ENCODE measurements at regions not wholly inside any gene's neighbourhood (a gene's known extent, or its start where the extent isn't known, plus 50 kb on each side); places are given as distances from the start of the nearest gene placed in this dataset.

DNA sequence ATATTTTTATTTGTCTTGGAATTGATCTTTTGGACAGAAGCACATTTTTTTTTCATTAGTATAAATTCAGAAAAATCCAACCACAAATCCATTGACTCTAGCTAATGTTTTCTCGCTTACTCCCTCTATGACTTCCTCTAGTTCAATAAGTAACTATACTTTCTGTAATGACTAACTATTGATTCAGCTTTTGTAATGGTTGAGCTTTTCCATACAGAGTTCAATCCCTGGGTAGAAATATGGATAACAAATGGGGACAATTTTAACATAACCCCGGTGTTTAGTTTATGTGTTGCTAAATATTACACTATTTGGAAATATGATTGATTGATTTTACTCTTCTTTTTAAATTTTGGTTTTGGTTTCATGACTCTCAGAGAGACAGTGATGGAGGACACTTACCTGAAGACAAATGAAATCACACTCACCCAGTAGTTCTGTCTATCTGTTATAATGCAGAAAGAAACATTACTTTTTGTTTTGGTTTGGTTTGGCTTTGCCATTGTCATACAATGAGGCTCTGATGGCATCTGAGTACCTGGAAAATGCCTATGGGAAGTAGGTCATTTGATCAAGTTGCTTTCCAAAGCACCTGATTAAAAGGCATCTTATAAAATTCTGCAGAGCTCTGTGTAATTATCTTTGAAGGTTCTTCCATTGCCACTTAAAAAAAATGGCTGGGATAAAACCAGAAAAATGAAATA lies 309.7 kb upstream of the MPDZ start:
- H3K14ac ChIP-seq (ENCODE audit: low read length in 2 of 2), result no peak overlapping the region
- H2BK15ac ChIP-seq (ENCODE audit: low read depth, poor library complexity, severe bottlenecking), result no peak overlapping the region
- H3K9me3 ChIP-seq (ENCODE audit: control insufficient read depth, low read length), result no peaks in the 10 kb centered on the region
- H3K4me3 ChIP-seq (ENCODE audit: insufficient read depth in 1 of 2, low read depth in 1 of 2, low read length in 2 of 2), result no peak overlapping the region
- no peak overlapping the region for H3K9ac ChIP-seq (ENCODE audit: low read length)
- H3K36me3 ChIP-seq (ENCODE audit: control insufficient read depth in 1 of 2, insufficient read depth in 2 of 2, low read depth in 1 of 2, low read length in 2 of 2), result no peaks in the 10 kb centered on the region
- no CpG with 5 or more reads among the region's 2 CpGs for WGBS
- peaks cover 8% of the 10 kb centered on the region for H3K4me1 ChIP-seq (ENCODE audit: control insufficient read depth, insufficient read depth, low read depth, low read length)
- no peak overlapping the region for H2BK5ac ChIP-seq (ENCODE audit: low read depth, low read length, poor library complexity, severe bottlenecking)
- no peak overlapping the region for H2BK12ac ChIP-seq (ENCODE audit: low read length in 2 of 2)
- no peaks in the 10 kb centered on the region for H3K79me1 ChIP-seq (replicated peaks; ENCODE audit: low read length, poor library complexity, severe bottlenecking)
- peak overlapping the region; percentile 59 for H2AK5ac ChIP-seq (ENCODE audit: low read length, severe bottlenecking)
- H4K8ac ChIP-seq (ENCODE audit: low read length), result no peak overlapping the region
- H2BK120ac ChIP-seq (ENCODE audit: low read depth, low read length), result no peak overlapping the region
- peak overlapping the region; percentile 94 for H3K27ac ChIP-seq (ENCODE audit: low read length, poor library complexity, severe bottlenecking)
- no peaks in the 10 kb centered on the region for H3K27me3 ChIP-seq (ENCODE audit: control insufficient read depth in 1 of 2, insufficient read depth in 1 of 2, low read length in 2 of 2)
- no peak for DNase-seq
- no peak overlapping the region for H3K18ac ChIP-seq (ENCODE audit: low read depth in 1 of 2, low read length in 2 of 2)
- no peak overlapping the region for H3K4me2 ChIP-seq (ENCODE audit: low read length, poor library complexity, severe bottlenecking)
- no peak overlapping the region for H3K4ac ChIP-seq (ENCODE audit: low read depth in 1 of 2, low read length in 2 of 2)
- no peak overlapping the region for H2AFZ ChIP-seq (ENCODE audit: low read depth, low read length)
- no peak overlapping the region for H4K91ac ChIP-seq (ENCODE audit: low read length)
- H3K23ac ChIP-seq (ENCODE audit: low read length in 2 of 2), result no peak overlapping the region

DNA sequence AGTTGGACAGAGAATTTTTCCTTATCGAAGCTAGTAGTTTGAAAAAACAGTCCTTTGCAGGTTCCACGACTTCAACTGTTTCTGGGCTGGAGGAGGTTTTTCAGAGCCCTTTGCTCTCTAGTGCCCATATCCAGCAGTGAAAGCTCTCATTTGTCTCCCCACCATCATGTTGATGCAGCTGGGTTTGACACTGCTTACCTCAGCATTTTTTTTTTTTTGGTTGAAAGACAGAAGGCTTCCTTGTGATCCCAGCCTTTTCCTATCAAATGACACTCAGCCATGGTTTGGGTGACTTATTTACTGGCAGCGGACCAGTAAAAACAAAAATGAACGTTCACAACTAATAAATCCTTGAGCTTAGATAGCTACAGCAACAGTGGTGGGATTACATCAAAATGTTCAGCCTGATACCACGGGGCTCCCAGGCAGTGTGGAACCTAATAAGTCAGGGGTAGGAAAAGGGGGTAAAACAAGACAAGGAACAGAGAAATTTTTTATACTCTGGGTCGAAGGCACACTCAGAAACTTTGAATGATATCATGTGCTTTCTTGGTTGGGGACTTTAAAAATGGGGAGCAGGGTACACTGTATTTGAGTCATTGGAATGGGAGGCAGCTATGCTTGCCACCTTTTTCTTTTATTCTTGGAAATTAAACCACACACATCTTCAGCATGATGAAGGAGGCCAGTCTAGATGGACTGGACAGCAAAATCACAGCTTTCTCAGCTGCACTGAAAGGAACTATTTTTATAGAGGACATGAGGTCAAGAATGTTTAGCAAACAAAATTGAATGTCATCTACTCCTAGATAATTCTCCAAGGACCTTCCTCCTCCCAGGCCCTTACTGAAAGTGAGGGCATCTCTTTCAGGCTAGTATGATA lies 308.9 kb upstream of the MPDZ start:
- WGBS, result 47% methylated on average over 6 of the region's 6 CpGs

DNA sequence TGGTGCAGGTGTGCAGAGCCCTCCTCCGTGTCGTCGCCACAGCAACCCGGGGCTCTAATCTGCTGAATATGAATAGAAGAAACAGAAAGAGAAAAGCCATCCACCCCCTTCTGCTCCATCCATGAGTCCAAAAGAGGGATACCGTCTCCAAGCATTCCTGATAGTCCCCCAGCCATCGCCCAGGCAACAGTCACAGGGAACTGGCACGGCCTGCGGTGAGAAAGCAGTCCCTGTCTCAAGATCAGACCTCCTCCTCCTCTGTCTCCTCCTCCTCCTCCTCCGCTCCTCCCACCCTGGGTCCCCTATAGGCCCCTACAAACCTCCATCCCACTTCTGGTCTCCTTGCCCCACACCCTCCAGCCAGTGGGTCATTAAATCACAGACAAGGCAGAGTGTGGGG lies 308.1 kb upstream of the MPDZ start:
- Histone ChIP-seq H3K23ac (ENCODE audit: low read length in 2 of 2) (no peak overlapping the region), H3K9me3 (ENCODE audit: control insufficient read depth, low read length) (no peaks in the 10 kb centered on the region), H4K8ac (ENCODE audit: low read length) (no peak overlapping the region), H3K14ac (ENCODE audit: low read length in 2 of 2) (no peak overlapping the region), H3K4me1 (ENCODE audit: control insufficient read depth, insufficient read depth, low read depth, low read length) (peaks cover 8% of the 10 kb centered on the region), H3K9ac (ENCODE audit: low read length) (no peak overlapping the region), H2BK5ac (ENCODE audit: low read depth, low read length, poor library complexity, severe bottlenecking) (no peak overlapping the region), H3K27me3 (ENCODE audit: control insufficient read depth in 1 of 2, insufficient read depth in 1 of 2, low read length in 2 of 2) (no peaks in the 10 kb centered on the region), H3K18ac (ENCODE audit: low read depth in 1 of 2, low read length in 2 of 2) (no peak overlapping the region), H3K4me2 (ENCODE audit: low read length, poor library complexity, severe bottlenecking) (no peak overlapping the region), H3K27ac (ENCODE audit: low read length, poor library complexity, severe bottlenecking) (peak overlapping the region; percentile 94), H2AK5ac (ENCODE audit: low read length, severe bottlenecking) (peak overlapping the region; percentile 31), H3K4ac (ENCODE audit: low read depth in 1 of 2, low read length in 2 of 2) (no peak overlapping the region), H3K4me3 (ENCODE audit: insufficient read depth in 1 of 2, low read depth in 1 of 2, low read length in 2 of 2) (no peak overlapping the region), H2BK12ac (ENCODE audit: low read length in 2 of 2) (no peak overlapping the region), H4K91ac (ENCODE audit: low read length) (no peak overlapping the region), H3K36me3 (ENCODE audit: control insufficient read depth in 1 of 2, insufficient read depth in 2 of 2, low read depth in 1 of 2, low read length in 2 of 2) (no peaks in the 10 kb centered on the region), H2BK120ac (ENCODE audit: low read depth, low read length) (no peak overlapping the region), H2BK15ac (ENCODE audit: low read depth, poor library complexity, severe bottlenecking) (no peak overlapping the region), H2AFZ (ENCODE audit: low read depth, low read length) (no peak overlapping the region), H3K79me1 (replicated peaks; ENCODE audit: low read length, poor library complexity, severe bottlenecking) (no peaks in the 10 kb centered on the region)
- no peak for DNase-seq
- 93% methylated on average over 4 of the region's 9 CpGs for WGBS

More for the DNA sequence above, 308.9 kb upstream of the MPDZ start:
- Histone ChIP-seq H3K4me2 (ENCODE audit: low read length, poor library complexity, severe bottlenecking) (peak overlapping the region; percentile 40), H3K23ac (ENCODE audit: low read length in 2 of 2) (no peak overlapping the region), H3K14ac (ENCODE audit: low read length in 2 of 2) (no peak overlapping the region), H2BK15ac (ENCODE audit: low read depth, poor library complexity, severe bottlenecking) (no peak overlapping the region), H3K18ac (ENCODE audit: low read depth in 1 of 2, low read length in 2 of 2) (no peak overlapping the region), H3K9ac (ENCODE audit: low read length) (no peak overlapping the region), H3K9me3 (ENCODE audit: control insufficient read depth, low read length) (no peaks in the 10 kb centered on the region), H4K91ac (ENCODE audit: low read length) (no peak overlapping the region), H2BK5ac (ENCODE audit: low read depth, low read length, poor library complexity, severe bottlenecking) (peak overlapping the region; percentile 76), H2BK120ac (ENCODE audit: low read depth, low read length) (no peak overlapping the region), H3K36me3 (ENCODE audit: control insufficient read depth in 1 of 2, insufficient read depth in 2 of 2, low read depth in 1 of 2, low read length in 2 of 2) (no peaks in the 10 kb centered on the region), H3K4me3 (ENCODE audit: insufficient read depth in 1 of 2, low read depth in 1 of 2, low read length in 2 of 2) (no peak overlapping the region), H3K79me1 (replicated peaks; ENCODE audit: low read length, poor library complexity, severe bottlenecking) (no peaks in the 10 kb centered on the region), H3K27ac (ENCODE audit: low read length, poor library complexity, severe bottlenecking) (peak overlapping the region; percentile 94), H2BK12ac (ENCODE audit: low read length in 2 of 2) (no peak overlapping the region), H3K4me1 (ENCODE audit: control insufficient read depth, insufficient read depth, low read depth, low read length) (peaks cover 8% of the 10 kb centered on the region), H2AK5ac (ENCODE audit: low read length, severe bottlenecking) (no peak overlapping the region), H2AFZ (ENCODE audit: low read depth, low read length) (no peak overlapping the region), H4K8ac (ENCODE audit: low read length) (peak overlapping the region; percentile 14), H3K4ac (ENCODE audit: low read depth in 1 of 2, low read length in 2 of 2) (no peak overlapping the region), H3K27me3 (ENCODE audit: control insufficient read depth in 1 of 2, insufficient read depth in 1 of 2, low read length in 2 of 2) (no peaks in the 10 kb centered on the region)
- peak; percentile 10 for DNase-seq

DNA sequence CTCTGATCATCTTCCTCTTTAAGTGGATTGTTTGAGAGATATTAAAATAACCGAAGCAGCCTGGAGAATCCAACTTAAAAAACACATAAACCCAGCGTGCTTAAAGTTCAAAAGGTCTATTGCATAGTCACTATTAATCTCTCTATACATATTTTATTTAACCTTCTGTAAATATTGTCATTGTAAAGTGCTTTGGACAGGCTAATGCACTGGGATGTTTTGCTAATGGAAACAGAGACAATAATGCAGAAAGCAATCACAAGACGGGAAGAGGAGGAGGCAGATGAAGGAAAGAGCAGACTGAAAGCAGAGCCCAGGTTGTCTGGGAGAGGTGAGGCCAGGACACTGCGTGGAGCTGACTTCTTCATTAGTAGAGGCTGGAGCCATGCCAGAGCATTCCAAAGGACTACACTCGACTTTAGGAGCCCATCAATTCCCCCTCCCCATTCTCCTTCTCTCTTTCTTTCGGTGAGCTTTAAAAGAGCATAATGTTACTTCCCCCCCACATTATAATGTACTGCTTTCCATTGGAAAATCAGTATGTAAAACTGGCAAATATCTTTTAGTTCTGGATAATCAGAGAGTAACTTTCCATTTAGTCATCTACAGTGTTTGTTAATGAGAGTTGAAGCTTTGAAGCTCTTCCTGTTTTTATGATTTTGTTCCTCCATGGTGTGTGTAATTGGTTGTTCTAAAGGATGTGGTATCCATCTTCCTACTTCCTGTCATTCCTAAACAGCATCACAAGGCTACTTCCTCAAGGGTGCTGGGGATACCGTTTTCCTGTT lies 307.3 kb upstream of the MPDZ start:
- WGBS, result 62% methylated on average over 4 of the region's 7 CpGs
- peak overlapping the region; percentile 94 for H3K27ac ChIP-seq (ENCODE audit: low read length, poor library complexity, severe bottlenecking)
- no peak overlapping the region for H3K4me2 ChIP-seq (ENCODE audit: low read length, poor library complexity, severe bottlenecking)
- H2BK120ac ChIP-seq (ENCODE audit: low read depth, low read length), result no peak overlapping the region
- no peak overlapping the region for H3K18ac ChIP-seq (ENCODE audit: low read depth in 1 of 2, low read length in 2 of 2)
- H3K23ac ChIP-seq (ENCODE audit: low read length in 2 of 2), result no peak overlapping the region
- no peak overlapping the region for H2BK12ac ChIP-seq (ENCODE audit: low read length in 2 of 2)
- H2AK5ac ChIP-seq (ENCODE audit: low read length, severe bottlenecking), result no peak overlapping the region
- H2BK15ac ChIP-seq (ENCODE audit: low read depth, poor library complexity, severe bottlenecking), result no peak overlapping the region
- no peak overlapping the region for H3K4me3 ChIP-seq (ENCODE audit: insufficient read depth in 1 of 2, low read depth in 1 of 2, low read length in 2 of 2)
- peaks cover 8% of the 10 kb centered on the region for H3K4me1 ChIP-seq (ENCODE audit: control insufficient read depth, insufficient read depth, low read depth, low read length)
- no peaks in the 10 kb centered on the region for H3K36me3 ChIP-seq (ENCODE audit: control insufficient read depth in 1 of 2, insufficient read depth in 2 of 2, low read depth in 1 of 2, low read length in 2 of 2)
- no peak overlapping the region for H3K4ac ChIP-seq (ENCODE audit: low read depth in 1 of 2, low read length in 2 of 2)
- H2BK5ac ChIP-seq (ENCODE audit: low read depth, low read length, poor library complexity, severe bottlenecking), result no peak overlapping the region
- H2AFZ ChIP-seq (ENCODE audit: low read depth, low read length), result no peak overlapping the region
- no peak overlapping the region for H3K9ac ChIP-seq (ENCODE audit: low read length)
- H3K27me3 ChIP-seq (ENCODE audit: control insufficient read depth in 1 of 2, insufficient read depth in 1 of 2, low read length in 2 of 2), result no peaks in the 10 kb centered on the region
- H3K9me3 ChIP-seq (ENCODE audit: control insufficient read depth, low read length), result no peaks in the 10 kb centered on the region
- H4K91ac ChIP-seq (ENCODE audit: low read length), result no peak overlapping the region
- peak; percentile 6 for DNase-seq
- H3K14ac ChIP-seq (ENCODE audit: low read length in 2 of 2), result no peak overlapping the region
- H3K79me1 ChIP-seq (replicated peaks; ENCODE audit: low read length, poor library complexity, severe bottlenecking), result no peaks in the 10 kb centered on the region
- H4K8ac ChIP-seq (ENCODE audit: low read length), result no peak overlapping the region
